ENCODE measurements at regions not wholly inside any gene's neighbourhood (a gene's known extent, or its start where the extent isn't known, plus 50 kb on each side); places are given as distances from the start of the nearest gene placed in this dataset.
"Not testable (repeated sequence)": the region's sequence is repeated elsewhere in the genome, so short reads cannot be mapped to it uniquely, and the experiment has no call there.

- no peak for DNase-seq
Observed at GRCh38 chr12:97616946-97617345, 154.3 kb downstream of the RMST start.

GRCh38 chr12:97628962-97629361, 166.4 kb downstream of the RMST start:
- DNase-seq: no peak

- no peak for DNase-seq
Observed at GRCh38 chr12:97629382-97629781, 166.8 kb downstream of the RMST start.

GRCh38 chr12:97630356-97630755, 167.8 kb downstream of the RMST start:
- DNase-seq: no peak

- DNase-seq: no peak
Observed at GRCh38 chr12:97630875-97631274, 168.3 kb downstream of the RMST start.

- no peak for DNase-seq
Observed at GRCh38 chr12:97637770-97638169, 175.2 kb downstream of the RMST start.

- no peak for DNase-seq
Observed at GRCh38 chr12:97638739-97639138, 176.1 kb downstream of the RMST start.

- DNase-seq: no peak
Observed at GRCh38 chr12:97639702-97640101, 177.1 kb downstream of the RMST start.

GRCh38 chr12:97640826-97641225, 178.2 kb downstream of the RMST start:
- no peak for DNase-seq

- DNase-seq: no peak
Observed at GRCh38 chr12:97642911-97643310, 180.3 kb downstream of the RMST start.

- DNase-seq: no peak
Observed at GRCh38 chr12:97643924-97644323, 181.3 kb downstream of the RMST start.

GRCh38 chr12:97645726-97646125, 183.1 kb downstream of the RMST start:
- DNase-seq: no peak

- DNase-seq: no peak
Observed at GRCh38 chr12:97647142-97647541, 184.5 kb downstream of the RMST start.

- DNase-seq: no peak
Observed at GRCh38 chr12:97650242-97650641, 187.6 kb downstream of the RMST start.

- not testable (repeated sequence) for DNase-seq
Observed at GRCh38 chr12:97656548-97656947, 193.9 kb downstream of the RMST start.

GRCh38 chr12:97659117-97659880, 196.7 kb downstream of the RMST start:
- no peak for DNase-seq

- DNase-seq: no peak
Observed at GRCh38 chr12:97666263-97666662, 203.7 kb downstream of the RMST start.

- no peak for DNase-seq
Observed at GRCh38 chr12:97672870-97673269, 210.3 kb downstream of the RMST start.

- no peak for DNase-seq
Observed at GRCh38 chr12:97680751-97681150, 218.1 kb downstream of the RMST start.

- DNase-seq: no peak
Observed at GRCh38 chr12:97681612-97682504, 219.3 kb downstream of the RMST start.

- DNase-seq: no peak
Observed at GRCh38 chr12:97685360-97685759, 222.8 kb downstream of the RMST start.

- no peak for DNase-seq
Observed at GRCh38 chr12:97701901-97702300, 239.3 kb downstream of the RMST start.

- no peak for DNase-seq
Observed at GRCh38 chr12:97711392-97711791, 248.8 kb downstream of the RMST start.

- DNase-seq: no peak
Observed at GRCh38 chr12:97713270-97713669, 250.7 kb downstream of the RMST start.
